Non-pigmented ciliary epithelial cell (primary cell): ENCODE measurements at regions not wholly inside any gene's neighbourhood (a gene's known extent, or its start where the extent isn't known, plus 50 kb on each side); places are given as distances from the start of the nearest gene placed in this dataset.
"Not testable (repeated sequence)": the region's sequence is repeated elsewhere in the genome, so short reads cannot be mapped to it uniquely, and the experiment has no call there.

ENCODE experiments used
- DNase-seq: peaks from one replicate; pipeline ENCODE4 v3.0.0-alpha.2; 2010; ENCODE audit warnings: low read depth

- no peak for DNase-seq
These were observed 181.2 kb upstream of the SMAD3 start for GRCh38 chr15:66884115-66884622.

- no peak for DNase-seq
These were observed 180.7 kb upstream of the SMAD3 start for GRCh38 chr15:66884661-66885237.

- DNase-seq, result no peak
These were observed 180.0 kb upstream of the SMAD3 start for GRCh38 chr15:66885281-66885915.

GRCh38 chr15:66886241-66886675 lies 179.1 kb upstream of the SMAD3 start:
- no peak for DNase-seq

GRCh38 chr15:66886686-66887273 lies 178.6 kb upstream of the SMAD3 start:
- no peak for DNase-seq

- DNase-seq, result not testable (repeated sequence)
These were observed 176.1 kb upstream of the SMAD3 start for GRCh38 chr15:66889298-66889697.

- no peak for DNase-seq
These were observed 173.6 kb upstream of the SMAD3 start for GRCh38 chr15:66891776-66892175.

- DNase-seq, result no peak
These were observed 172.1 kb upstream of the SMAD3 start for GRCh38 chr15:66893294-66893693.

- DNase-seq, result no peak
These were observed 171.0 kb upstream of the SMAD3 start for GRCh38 chr15:66894363-66894762.

GRCh38 chr15:66894986-66895780 lies 170.2 kb upstream of the SMAD3 start:
- DNase-seq, result no peak

GRCh38 chr15:66895794-66896453 lies 169.5 kb upstream of the SMAD3 start:
- DNase-seq, result no peak

- no peak for DNase-seq
These were observed 168.8 kb upstream of the SMAD3 start for GRCh38 chr15:66896611-66897010.

GRCh38 chr15:66897416-66897815 lies 168.0 kb upstream of the SMAD3 start:
- DNase-seq, result no peak

- no peak for DNase-seq
These were observed 167.4 kb upstream of the SMAD3 start for GRCh38 chr15:66897971-66898370.

GRCh38 chr15:66898656-66899386 lies 166.6 kb upstream of the SMAD3 start:
- DNase-seq, result no peak

GRCh38 chr15:66899555-66900350 lies 165.6 kb upstream of the SMAD3 start:
- no peak for DNase-seq

GRCh38 chr15:66900586-66901310 lies 164.7 kb upstream of the SMAD3 start:
- DNase-seq, result no peak

GRCh38 chr15:66901336-66902100 lies 163.9 kb upstream of the SMAD3 start:
- no peak for DNase-seq

- DNase-seq, result no peak
These were observed 160.2 kb upstream of the SMAD3 start for GRCh38 chr15:66905185-66905584.
